ENCODE measurements at regions not wholly inside any gene's neighbourhood (a gene's known extent, or its start where the extent isn't known, plus 50 kb on each side); places are given as distances from the start of the nearest gene placed in this dataset.

- H2AFZ ChIP-seq (ENCODE audit: control insufficient read depth, low read depth, low read length): no peak overlapping the region
These were observed 101.2 kb upstream of the TRIM24 start for GRCh38 chr7:138358850-138359341.

GRCh38 chr7:138359870-138360559, 100.0 kb upstream of the TRIM24 start:
- intact Hi-C loops (cut with micrococcal nuclease; ENCODE audit: unreplicated experiment) (no loop called here), in situ Hi-C loops (cut with MboI) (no loop called here)
- H3K27me3 ChIP-seq (replicated peaks in 1 of 2; ENCODE audit: control insufficient read depth in 2 of 2, insufficient read depth in 2 of 2, low read length in 1 of 2): no peaks in the 10 kb centered on the region
- 47% methylated on average over 6 of the region's 6 CpGs for WGBS (ENCODE audit: insufficient coverage, insufficient replicate concordance, low lambda C conversion rate, missing lambda C conversion rate)
- H4K20me1 ChIP-seq (ENCODE audit: control insufficient read depth, insufficient read depth): no peaks in the 10 kb centered on the region
- no peak overlapping the region for H3K4me2 ChIP-seq (ENCODE audit: control insufficient read depth, insufficient read depth)
- SMC1A ChIA-PET (ENCODE audit: uncharacterized antibody, unreplicated experiment): interaction anchor here (1.2 kb wide), 1 partner anchor 197 kb away, joined by 4 read pairs; no protein-coding TSS in a partner anchor
- H3K36me3 ChIP-seq (ENCODE audit: control insufficient read depth in 2 of 2, insufficient read depth in 2 of 2, low read length in 1 of 2): no peaks in the 10 kb centered on the region
- CTCF ChIA-PET: no interaction called here
- no peak overlapping the region for H3K27ac ChIP-seq (ENCODE audit: control insufficient read depth, insufficient read depth)
- no peak for DNase-seq (ENCODE audit: low read depth, low spot score)
- H3K9me3 ChIP-seq (replicated peaks; ENCODE audit: control insufficient read depth, insufficient read depth, low read length): no peaks in the 10 kb centered on the region; the same call in 2 of the 3 replicates
- no peaks in the 10 kb centered on the region for H3K79me2 ChIP-seq (ENCODE audit: control insufficient read depth, insufficient read depth, low read length)
- ATAC-seq: no peak
- no peak for FAIRE-seq
- TF ChIP-seq POLR2A (IDR thresholded peaks at IDR 0.05; ENCODE audit: low read depth, low read length): no peak
- no TSS peak for BruUV-seq (replicated peaks)
- H3K9ac ChIP-seq (ENCODE audit: control insufficient read depth, insufficient read depth, low read length): no peak overlapping the region
- no peak overlapping the region for H3K4me3 ChIP-seq
- RAD21 ChIA-PET (ENCODE audit: unreplicated experiment): no interaction called here
- no peak overlapping the region for H2AFZ ChIP-seq (ENCODE audit: control insufficient read depth, low read depth, low read length)
- POLR2A ChIA-PET: no interaction called here
- H3K4me1 ChIP-seq (ENCODE audit: control insufficient read depth, insufficient read depth, low read length): no peaks in the 10 kb centered on the region

More at GRCh38 chr7:138358850-138359341, 101.2 kb upstream of the TRIM24 start:
- SMC1A ChIA-PET (ENCODE audit: uncharacterized antibody, unreplicated experiment): no interaction called here
- no peaks in the 10 kb centered on the region; the same call in 2 of the 3 replicates for H3K9me3 ChIP-seq (replicated peaks; ENCODE audit: control insufficient read depth, insufficient read depth, low read length)
- H3K4me2 ChIP-seq (ENCODE audit: control insufficient read depth, insufficient read depth): no peak overlapping the region
- intact Hi-C loops (cut with micrococcal nuclease; ENCODE audit: unreplicated experiment) (no loop called here), in situ Hi-C loops (cut with MboI) (no loop called here)
- no peaks in the 10 kb centered on the region for H3K36me3 ChIP-seq (ENCODE audit: control insufficient read depth in 2 of 2, insufficient read depth in 2 of 2, low read length in 1 of 2)
- no peak overlapping the region for H3K4me3 ChIP-seq
- no peaks in the 10 kb centered on the region for H3K79me2 ChIP-seq (ENCODE audit: control insufficient read depth, insufficient read depth, low read length)
- FAIRE-seq (no peak), ATAC-seq (no peak), DNase-seq (ENCODE audit: low read depth, low spot score) (no peak)
- H3K9ac ChIP-seq (ENCODE audit: control insufficient read depth, insufficient read depth, low read length): no peak overlapping the region
- CTCF ChIA-PET: no interaction called here
- no peak overlapping the region for H3K27ac ChIP-seq (ENCODE audit: control insufficient read depth, insufficient read depth)
- no peak for TF ChIP-seq STAT1 (conservative IDR thresholded peaks at IDR 0.05)
- no peak for TF ChIP-seq FOS (IDR thresholded peaks at IDR 0.05; ENCODE audit: borderline replicate concordance, extremely low read depth, insufficient read length)
- TF ChIP-seq ZZZ3 (IDR thresholded peaks at IDR 0.05; ENCODE audit: control insufficient read depth, insufficient read length, low read depth): no peak
- no peak for TF ChIP-seq SP1 (IDR thresholded peaks at IDR 0.05; ENCODE audit: low read depth, low read length)
- no peak for TF ChIP-seq ZNF384 (IDR thresholded peaks at IDR 0.05; ENCODE audit: borderline replicate concordance, low read depth, low read length)
- no peak for TF ChIP-seq NBN (IDR thresholded peaks at IDR 0.05)
- no peak for TF ChIP-seq ZNF217 (IDR thresholded peaks at IDR 0.05)
- TF ChIP-seq NFIC (IDR thresholded peaks at IDR 0.05; ENCODE audit: low read depth, low read length): no peak
- no peak for TF ChIP-seq TBL1XR1 (IDR thresholded peaks at IDR 0.05; ENCODE audit: low read depth, low read length)
- TF ChIP-seq HDAC6 (IDR thresholded peaks at IDR 0.05; ENCODE audit: unreplicated experiment): no peak
- no peak for TF ChIP-seq RAD21 (IDR thresholded peaks at IDR 0.05; ENCODE audit: insufficient read depth, low read depth, low read length)
- no peak for TF ChIP-seq RUNX3 (IDR thresholded peaks at IDR 0.05; ENCODE audit: low read length)
- no peaks in the 10 kb centered on the region for H4K20me1 ChIP-seq (ENCODE audit: control insufficient read depth, insufficient read depth)
- POLR2A ChIA-PET: no interaction called here
- no TSS peak for BruUV-seq (replicated peaks)
- 7% methylated on average over 7 of the region's 7 CpGs for WGBS (ENCODE audit: insufficient coverage, insufficient replicate concordance, low lambda C conversion rate, missing lambda C conversion rate)
- RAD21 ChIA-PET (ENCODE audit: unreplicated experiment): no interaction called here
- no peaks in the 10 kb centered on the region for H3K27me3 ChIP-seq (replicated peaks in 1 of 2; ENCODE audit: control insufficient read depth in 2 of 2, insufficient read depth in 2 of 2, low read length in 1 of 2)
- no peaks in the 10 kb centered on the region for H3K4me1 ChIP-seq (ENCODE audit: control insufficient read depth, insufficient read depth, low read length)
